ACHN (cell line): ENCODE measurements at regions not wholly inside any gene's neighbourhood (a gene's known extent, or its start where the extent isn't known, plus 50 kb on each side); places are given as distances from the start of the nearest gene placed in this dataset.

ENCODE experiments used
- DNase-seq: peaks from one replicate; pipeline ENCODE4 v3.0.0-alpha.2; 2015
- in situ Hi-C: cut with HindIII; loops from 2 replicates; pipeline ENCODE4 v1.10.0; 2017; ENCODE audit warnings: low sequenced_read_pairs, low pct_ligation_motif_present, low pct_unique_long_range_greater_than_20kb

- no peak for DNase-seq
- in situ Hi-C loops, result no loop called here
Observed at GRCh38 chr6:14871221-14871620, 374.6 kb upstream of the JARID2 start.

GRCh38 chr6:14873101-14873500, 372.8 kb upstream of the JARID2 start:
- in situ Hi-C loops, result no loop called here
- no peak for DNase-seq

- DNase-seq, result no peak
- in situ Hi-C loops, result no loop called here
Observed at GRCh38 chr6:14873781-14874441, 372.0 kb upstream of the JARID2 start.

- in situ Hi-C loops, result no loop called here
- no peak for DNase-seq
Observed at GRCh38 chr6:14874975-14875480, 370.8 kb upstream of the JARID2 start.

- in situ Hi-C loops, result no loop called here
- DNase-seq, result no peak
Observed at GRCh38 chr6:14875481-14876063, 370.3 kb upstream of the JARID2 start.

- in situ Hi-C loops, result no loop called here
- DNase-seq, result no peak
Observed at GRCh38 chr6:14876778-14877613, 368.9 kb upstream of the JARID2 start.

GRCh38 chr6:14877758-14878157, 368.1 kb upstream of the JARID2 start:
- DNase-seq, result no peak
- in situ Hi-C loops, result no loop called here

- in situ Hi-C loops, result no loop called here
- no peak for DNase-seq
Observed at GRCh38 chr6:14880052-14880451, 365.8 kb upstream of the JARID2 start.

GRCh38 chr6:14880677-14881076, 365.2 kb upstream of the JARID2 start:
- in situ Hi-C loops, result no loop called here
- no peak for DNase-seq

- peak; percentile 3 for DNase-seq
- in situ Hi-C loops, result no loop called here
Observed at GRCh38 chr6:14881398-14881797, 364.5 kb upstream of the JARID2 start.

GRCh38 chr6:14882394-14883026, 363.4 kb upstream of the JARID2 start:
- in situ Hi-C loops, result no loop called here
- no peak for DNase-seq

GRCh38 chr6:14883921-14884320, 361.9 kb upstream of the JARID2 start:
- DNase-seq, result no peak
- in situ Hi-C loops, result no loop called here

- in situ Hi-C loops, result no loop called here
- no peak for DNase-seq
Observed at GRCh38 chr6:14885498-14885897, 360.4 kb upstream of the JARID2 start.

- in situ Hi-C loops, result no loop called here
- DNase-seq, result no peak
Observed at GRCh38 chr6:14887181-14887580, 358.7 kb upstream of the JARID2 start.

GRCh38 chr6:14887986-14888574, 357.8 kb upstream of the JARID2 start:
- DNase-seq, result no peak
- in situ Hi-C loops, result no loop called here

- in situ Hi-C loops, result no loop called here
- DNase-seq, result no peak
Observed at GRCh38 chr6:14888575-14889000, 357.3 kb upstream of the JARID2 start.

GRCh38 chr6:14889188-14889587, 356.7 kb upstream of the JARID2 start:
- DNase-seq, result no peak
- in situ Hi-C loops, result no loop called here

GRCh38 chr6:14889611-14890593, 356.0 kb upstream of the JARID2 start:
- DNase-seq, result no peak
- in situ Hi-C loops, result no loop called here
